Inferior parietal cortex (tissue), 1 donor: ENCODE measurements at regions not wholly inside any gene's neighbourhood (a gene's known extent, or its start where the extent isn't known, plus 50 kb on each side); places are given as distances from the start of the nearest gene placed in this dataset.

Source experiments
- DNase-seq: peaks from one replicate; pipeline ENCODE4 v3.0.0-alpha.2; 2016; ENCODE audit errors: extremely low spot score

GRCh38 chr2:64854773-64855237, 134.4 kb upstream of the SLC1A4 start:
- peak; percentile 55 for DNase-seq

GRCh38 chr2:64857581-64858471, 131.4 kb upstream of the SLC1A4 start:
- DNase-seq: peak; percentile 56

- no peak for DNase-seq
Observed at GRCh38 chr2:64858541-64859311, 130.5 kb upstream of the SLC1A4 start.

GRCh38 chr2:64859312-64860212, 129.6 kb upstream of the SLC1A4 start:
- no peak for DNase-seq

- no peak for DNase-seq
Observed at GRCh38 chr2:64860276-64860885, 128.8 kb upstream of the SLC1A4 start.

- DNase-seq: no peak
Observed at GRCh38 chr2:64860936-64861335, 128.3 kb upstream of the SLC1A4 start.

GRCh38 chr2:64861452-64862397, 127.5 kb upstream of the SLC1A4 start:
- no peak for DNase-seq

GRCh38 chr2:64862623-64863022, 126.6 kb upstream of the SLC1A4 start:
- DNase-seq: no peak

GRCh38 chr2:64863097-64863820, 125.9 kb upstream of the SLC1A4 start:
- no peak for DNase-seq

- peak; percentile 72 for DNase-seq
Observed at GRCh38 chr2:64865073-64865830, 123.9 kb upstream of the SLC1A4 start.

- no peak for DNase-seq
Observed at GRCh38 chr2:64865831-64866345, 123.3 kb upstream of the SLC1A4 start.

- DNase-seq: no peak
Observed at GRCh38 chr2:64866797-64867196, 122.4 kb upstream of the SLC1A4 start.

- DNase-seq: no peak
Observed at GRCh38 chr2:64867253-64867996, 121.8 kb upstream of the SLC1A4 start.

GRCh38 chr2:64869126-64869525, 120.1 kb upstream of the SLC1A4 start:
- no peak for DNase-seq

- peak; percentile 79 for DNase-seq
Observed at GRCh38 chr2:64873472-64873924, 115.7 kb upstream of the SLC1A4 start.

GRCh38 chr2:64874593-64874992, 114.6 kb upstream of the SLC1A4 start:
- DNase-seq: no peak

- no peak for DNase-seq
Observed at GRCh38 chr2:64875368-64875767, 113.8 kb upstream of the SLC1A4 start.
